ENCODE measurements at regions not wholly inside any gene's neighbourhood (a gene's known extent, or its start where the extent isn't known, plus 50 kb on each side); places are given as distances from the start of the nearest gene placed in this dataset.

DNA sequence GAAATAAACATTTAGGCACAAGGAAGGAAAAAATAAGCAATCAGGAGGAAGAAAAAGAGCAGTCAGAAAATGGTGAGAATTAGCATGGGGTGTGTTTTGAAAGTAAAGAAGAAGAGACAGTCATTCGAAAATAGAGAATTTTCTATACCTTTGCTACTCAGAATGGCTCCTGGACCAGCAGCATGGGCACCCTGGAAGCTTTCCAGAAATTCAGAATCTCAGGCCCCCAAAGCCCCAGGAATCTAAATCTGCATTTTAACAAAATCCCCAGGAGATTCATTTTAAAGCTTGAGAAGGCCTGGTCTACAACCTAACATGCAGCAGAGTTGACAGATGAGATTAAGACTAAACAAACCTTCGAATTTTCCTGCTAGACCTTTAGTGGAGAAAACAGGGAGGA lies 131.2 kb upstream of the HDAC9 start:
- TF ChIP-seq, protein P1, sequence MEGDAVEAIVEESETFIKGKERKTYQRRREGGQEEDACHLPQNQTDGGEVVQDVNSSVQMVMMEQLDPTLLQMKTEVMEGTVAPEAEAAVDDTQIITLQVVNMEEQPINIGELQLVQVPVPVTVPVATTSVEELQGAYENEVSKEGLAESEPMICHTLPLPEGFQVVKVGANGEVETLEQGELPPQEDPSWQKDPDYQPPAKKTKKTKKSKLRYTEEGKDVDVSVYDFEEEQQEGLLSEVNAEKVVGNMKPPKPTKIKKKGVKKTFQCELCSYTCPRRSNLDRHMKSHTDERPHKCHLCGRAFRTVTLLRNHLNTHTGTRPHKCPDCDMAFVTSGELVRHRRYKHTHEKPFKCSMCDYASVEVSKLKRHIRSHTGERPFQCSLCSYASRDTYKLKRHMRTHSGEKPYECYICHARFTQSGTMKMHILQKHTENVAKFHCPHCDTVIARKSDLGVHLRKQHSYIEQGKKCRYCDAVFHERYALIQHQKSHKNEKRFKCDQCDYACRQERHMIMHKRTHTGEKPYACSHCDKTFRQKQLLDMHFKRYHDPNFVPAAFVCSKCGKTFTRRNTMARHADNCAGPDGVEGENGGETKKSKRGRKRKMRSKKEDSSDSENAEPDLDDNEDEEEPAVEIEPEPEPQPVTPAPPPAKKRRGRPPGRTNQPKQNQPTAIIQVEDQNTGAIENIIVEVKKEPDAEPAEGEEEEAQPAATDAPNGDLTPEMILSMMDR (conservative IDR thresholded peaks at IDR 0.05 in 1 of 2, IDR thresholded peaks at IDR 0.05 in 1 of 2; ENCODE audit: extremely low read depth in 1 of 2, insufficient read depth in 1 of 2, low read depth in 1 of 2, low read length in 2 of 2): no peak
- TF ChIP-seq EZH2 (IDR thresholded peaks at IDR 0.05; ENCODE audit: borderline replicate concordance, low read length): no peak
